GM12878 (cell line): ENCODE measurements at regions not wholly inside any gene's neighbourhood (a gene's known extent, or its start where the extent isn't known, plus 50 kb on each side); places are given as distances from the start of the nearest gene placed in this dataset.

Source experiments
- ATAC-seq: fragments of 200-7000 bp; cut with Tn5 transposase; 3 replicates; pipeline ENCODE4 v1.9.1; 2020; ENCODE audit warnings: mild to moderate bottlenecking, moderate library complexity
- BruUV-seq: library from RNA; stranded (reverse); fragments of 400-500 nt; replicated peaks from 2 replicates; lab custom pipeline; 2021; lab: Mats Ljungman, UMichigan
- CTCF ChIA-PET: fragments of 300-600 bp; sonication (Branson Sonifier 250); formaldehyde crosslinking; extraction: SDS; loops from one replicate; lab custom pipeline; 2021; ENCODE audit warnings: inconsistent platforms; lab: Yijun Ruan, JAX
- POLR2A ChIA-PET: fragments of 350-600 bp; formaldehyde crosslinking; extraction: SDS; loops from one replicate; lab custom pipeline; 2021; ENCODE audit warnings: inconsistent platforms; lab: Charles Lee
- RAD21 ChIA-PET: fragments of 300-600 bp; sonication (Branson Sonifier 250); formaldehyde crosslinking; loops from one replicate; lab custom pipeline; 2023; ENCODE audit warnings: antibody characterized with exemption; ENCODE audit not compliant: unreplicated experiment; lab: Charles Lee
- SMC1A ChIA-PET: fragments of 300-600 bp; sonication (Branson Sonifier 250); formaldehyde crosslinking; loops from one replicate; lab custom pipeline; 2023; ENCODE audit not compliant: unreplicated experiment, uncharacterized antibody; lab: Charles Lee
- DNase-seq: peaks from one replicate; pipeline ENCODE4 v3.0.0-alpha.2; 2011; ENCODE audit warnings: low read depth, low spot score
- FAIRE-seq: peaks from 3 replicates; lab custom pipeline; 2011; peaks lifted over from hg19 to GRCh38; lab: Jason Lieb, UNC
- H2AFZ ChIP-seq: 2 replicates; pipeline ENCODE4 v1.6.0; 2011; ENCODE audit warnings: low read depth, low read length, control low read depth; ENCODE audit not compliant: control insufficient read depth
- H3K27ac ChIP-seq: 2 replicates; pipeline ENCODE4 v1.5.1; 2011; ENCODE audit warnings: control low read depth; ENCODE audit not compliant: control insufficient read depth, insufficient read depth
- H3K27me3 ChIP-seq, 2 experiments: replicated peaks in 1 of 2; 2 replicates each; pipeline versions ENCODE4 v1.6.0 to v1.6.1; 2011; ENCODE audit warnings: low read length in 1 of 2; ENCODE audit not compliant: control insufficient read depth in 2 of 2, insufficient read depth in 2 of 2
- H3K36me3 ChIP-seq, 2 experiments: 2 replicates each; pipeline ENCODE4 v1.5.1; 2011; ENCODE audit warnings: low read length in 1 of 2; ENCODE audit not compliant: control insufficient read depth in 2 of 2, insufficient read depth in 2 of 2
- H3K4me1 ChIP-seq: 2 replicates; pipeline ENCODE4 v1.6.1; 2011; ENCODE audit warnings: mild to moderate bottlenecking, low read length, moderate library complexity, mixed read lengths; ENCODE audit not compliant: control insufficient read depth, insufficient read depth
- H3K4me2 ChIP-seq: 2 replicates; pipeline ENCODE4 v1.6.0; 2011; ENCODE audit warnings: control low read depth; ENCODE audit not compliant: control insufficient read depth, insufficient read depth
- H3K4me3 ChIP-seq: fragments of 200-600 bp; sonication (generic); 2 replicates; pipeline ENCODE4 v1.5.1; 2016
- H3K79me2 ChIP-seq: 2 replicates; pipeline ENCODE4 v1.6.0; 2011; ENCODE audit warnings: low read length; ENCODE audit not compliant: control insufficient read depth, insufficient read depth
- H3K9ac ChIP-seq: 2 replicates; pipeline ENCODE4 v1.8.0; 2011; ENCODE audit warnings: low read length, control low read depth, mixed read lengths; ENCODE audit not compliant: control insufficient read depth, insufficient read depth
- H3K9me3 ChIP-seq: replicated peaks from 3 replicates; pipeline ENCODE4 v1.5.1; 2011; ENCODE audit warnings: mild to moderate bottlenecking, low read length; ENCODE audit not compliant: control insufficient read depth, insufficient read depth
- H4K20me1 ChIP-seq: 2 replicates; pipeline ENCODE4 v1.6.0; 2011; ENCODE audit not compliant: control insufficient read depth, insufficient read depth
- CBX3 ChIP-seq: fragments of 200-600 bp; sonication (generic); IDR thresholded peaks from 2 replicates; pipeline ENCODE4 v1.6.1; 2016; ENCODE audit warnings: low read depth, borderline replicate concordance
- CHD1 ChIP-seq: IDR thresholded peaks from 2 replicates; pipeline ENCODE4 v1.6.1; 2012; ENCODE audit warnings: low read depth, low read length, improper control_type of control experiment
- KDM1A ChIP-seq: fragments of 200-600 bp; sonication (generic); IDR thresholded peaks from 2 replicates; pipeline ENCODE4 v1.6.1; 2016; ENCODE audit warnings: borderline replicate concordance
- MYB ChIP-seq: fragments of 150-350 bp; IDR thresholded peaks from 2 replicates; pipeline ENCODE4 v1.6.1; 2014; ENCODE audit warnings: mild to moderate bottlenecking, low read depth, low read length, borderline replicate concordance
- MYC ChIP-seq: IDR thresholded peaks from 2 replicates; pipeline ENCODE4 v1.6.1; 2011; ENCODE audit warnings: mild to moderate bottlenecking, low read length, moderate library complexity, inconsistent platforms; ENCODE audit not compliant: insufficient read depth, insufficient replicate concordance, insufficient read length, severe bottlenecking
- RBBP5 ChIP-seq: fragments of 200-600 bp; sonication (generic); conservative IDR thresholded peaks from 2 replicates; pipeline ENCODE4 v1.6.1; 2016
- SMAD1 ChIP-seq: fragments of 450-650 bp; IDR thresholded peaks from 2 replicates; pipeline ENCODE4 v1.6.1; 2018; ENCODE audit warnings: mild to moderate bottlenecking, low read depth; ENCODE audit not compliant: partially characterized antibody
- SREBF1 ChIP-seq: IDR thresholded peaks from 2 replicates; pipeline ENCODE4 v1.6.1; 2012; ENCODE audit warnings: mild to moderate bottlenecking, low read length
- ZBED1 ChIP-seq: IDR thresholded peaks from 2 replicates; pipeline ENCODE4 v1.6.1; 2016; ENCODE audit warnings: borderline replicate concordance
- ZNF274 ChIP-seq: IDR thresholded peaks from one replicate; pipeline ENCODE4 v1.8.0; 2011; ENCODE audit not compliant: insufficient read length, insufficient read depth
- ZNF622 ChIP-seq: fragments of 450-650 bp; IDR thresholded peaks from 2 replicates; pipeline ENCODE4 v1.6.1; 2017; ENCODE audit warnings: mild to moderate bottlenecking, inconsistent platforms
- in situ Hi-C: fragments of 300-500 bp; cut with MboI; formaldehyde crosslinking; loops from 9 replicates; pipeline ENCODE4 v1.14.3; 2018; ENCODE audit warnings: mixed read lengths
- intact Hi-C: fragments of 100-400 bp; cut with micrococcal nuclease; formaldehyde crosslinking; loops from one replicate; pipeline ENCODE4 v1.14.2; 2022; ENCODE audit not compliant: unreplicated experiment
- TF ChIP-seq, protein P1 (sequence below): fragments of 450-650 bp; IDR thresholded peaks from 2 replicates; pipeline ENCODE4 v1.6.1; 2017; ENCODE audit warnings: borderline replicate concordance
- TF ChIP-seq, protein P2 (sequence below): IDR thresholded peaks from 2 replicates; pipeline ENCODE4 v1.6.1; 2011; ENCODE audit warnings: borderline replicate concordance, low read depth, mild to moderate bottlenecking, moderate library complexity, low read length; ENCODE audit not compliant: insufficient read depth, poor library complexity, severe bottlenecking
- TF ChIP-seq, protein P3 (sequence below): fragments of 450-650 bp; conservative IDR thresholded peaks from 2 replicates; pipeline ENCODE4 v1.6.1; 2017; ENCODE audit warnings: mild to moderate bottlenecking, moderate library complexity
- TF ChIP-seq, protein P4 (sequence below): fragments of 450-650 bp; IDR thresholded peaks from 2 replicates; pipeline ENCODE4 v1.6.1; 2016; ENCODE audit warnings: mild to moderate bottlenecking
- TF ChIP-seq, protein P5 (sequence below): IDR thresholded peaks from 2 replicates; pipeline ENCODE4 v1.6.1; 2012; ENCODE audit warnings: low read depth, low read length, improper control_type of control experiment

DNA sequence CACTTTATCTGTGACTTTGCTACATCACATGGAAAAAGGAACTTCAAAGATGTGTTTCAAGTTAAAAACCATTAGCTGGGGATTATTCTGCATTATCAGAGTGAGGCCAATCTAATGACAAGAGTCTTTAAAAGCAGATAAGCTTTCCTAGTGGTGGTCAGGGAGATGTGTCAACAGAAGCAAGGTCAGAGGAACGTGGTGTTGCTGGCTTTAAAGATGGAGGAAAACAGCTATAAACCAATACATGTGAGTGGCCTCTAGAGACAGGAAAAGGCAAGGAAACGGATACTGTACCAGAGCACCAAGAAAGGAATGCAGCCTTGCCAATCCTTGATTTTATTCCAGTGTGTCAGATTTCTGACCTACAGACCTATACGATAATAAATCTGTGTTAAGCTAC is 204.2 kb downstream of the TAF11L14 start (continued):
- no peak for TF ChIP-seq SMAD1
- TF ChIP-seq, protein P1, sequence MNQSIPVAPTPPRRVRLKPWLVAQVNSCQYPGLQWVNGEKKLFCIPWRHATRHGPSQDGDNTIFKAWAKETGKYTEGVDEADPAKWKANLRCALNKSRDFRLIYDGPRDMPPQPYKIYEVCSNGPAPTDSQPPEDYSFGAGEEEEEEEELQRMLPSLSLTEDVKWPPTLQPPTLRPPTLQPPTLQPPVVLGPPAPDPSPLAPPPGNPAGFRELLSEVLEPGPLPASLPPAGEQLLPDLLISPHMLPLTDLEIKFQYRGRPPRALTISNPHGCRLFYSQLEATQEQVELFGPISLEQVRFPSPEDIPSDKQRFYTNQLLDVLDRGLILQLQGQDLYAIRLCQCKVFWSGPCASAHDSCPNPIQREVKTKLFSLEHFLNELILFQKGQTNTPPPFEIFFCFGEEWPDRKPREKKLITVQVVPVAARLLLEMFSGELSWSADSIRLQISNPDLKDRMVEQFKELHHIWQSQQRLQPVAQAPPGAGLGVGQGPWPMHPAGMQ, result no peak
- TF ChIP-seq CBX3, result no peak
- no peak for TF ChIP-seq MYB
- TF ChIP-seq, protein P2, sequence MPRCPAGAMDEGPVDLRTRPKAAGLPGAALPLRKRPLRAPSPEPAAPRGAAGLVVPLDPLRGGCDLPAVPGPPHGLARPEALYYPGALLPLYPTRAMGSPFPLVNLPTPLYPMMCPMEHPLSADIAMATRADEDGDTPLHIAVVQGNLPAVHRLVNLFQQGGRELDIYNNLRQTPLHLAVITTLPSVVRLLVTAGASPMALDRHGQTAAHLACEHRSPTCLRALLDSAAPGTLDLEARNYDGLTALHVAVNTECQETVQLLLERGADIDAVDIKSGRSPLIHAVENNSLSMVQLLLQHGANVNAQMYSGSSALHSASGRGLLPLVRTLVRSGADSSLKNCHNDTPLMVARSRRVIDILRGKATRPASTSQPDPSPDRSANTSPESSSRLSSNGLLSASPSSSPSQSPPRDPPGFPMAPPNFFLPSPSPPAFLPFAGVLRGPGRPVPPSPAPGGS, result no peak
- TF ChIP-seq CHD1, result no peak
- TF ChIP-seq, protein P3, sequence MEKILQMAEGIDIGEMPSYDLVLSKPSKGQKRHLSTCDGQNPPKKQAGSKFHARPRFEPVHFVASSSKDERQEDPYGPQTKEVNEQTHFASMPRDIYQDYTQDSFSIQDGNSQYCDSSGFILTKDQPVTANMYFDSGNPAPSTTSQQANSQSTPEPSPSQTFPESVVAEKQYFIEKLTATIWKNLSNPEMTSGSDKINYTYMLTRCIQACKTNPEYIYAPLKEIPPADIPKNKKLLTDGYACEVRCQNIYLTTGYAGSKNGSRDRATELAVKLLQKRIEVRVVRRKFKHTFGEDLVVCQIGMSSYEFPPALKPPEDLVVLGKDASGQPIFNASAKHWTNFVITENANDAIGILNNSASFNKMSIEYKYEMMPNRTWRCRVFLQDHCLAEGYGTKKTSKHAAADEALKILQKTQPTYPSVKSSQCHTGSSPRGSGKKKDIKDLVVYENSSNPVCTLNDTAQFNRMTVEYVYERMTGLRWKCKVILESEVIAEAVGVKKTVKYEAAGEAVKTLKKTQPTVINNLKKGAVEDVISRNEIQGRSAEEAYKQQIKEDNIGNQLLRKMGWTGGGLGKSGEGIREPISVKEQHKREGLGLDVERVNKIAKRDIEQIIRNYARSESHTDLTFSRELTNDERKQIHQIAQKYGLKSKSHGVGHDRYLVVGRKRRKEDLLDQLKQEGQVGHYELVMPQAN, result no peak
- TF ChIP-seq MYC, result no peak
- no peak for TF ChIP-seq ZNF274

DNA sequence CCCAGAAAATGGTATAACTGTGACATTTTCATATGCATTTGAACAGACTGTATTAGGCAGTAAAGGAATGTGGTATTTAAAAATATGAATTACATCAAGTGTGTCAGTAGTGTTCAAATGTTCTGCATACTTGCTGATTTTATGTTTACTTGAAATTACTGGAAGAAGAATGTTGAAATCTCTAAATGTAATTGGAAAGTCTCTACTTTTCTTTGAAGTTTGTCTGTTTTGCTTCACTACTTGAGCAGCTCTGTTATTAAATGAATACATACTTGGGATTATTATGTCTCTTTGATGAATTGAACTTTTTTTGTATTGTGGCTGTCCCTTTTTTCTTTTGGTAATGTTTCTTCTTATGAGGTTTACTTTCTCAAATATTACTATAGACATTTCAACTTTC is 205.6 kb downstream of the TAF11L14 start:
- TF ChIP-seq RBBP5 (no peak), ZNF622 (no peak), ZBED1 (no peak), KDM1A (no peak), SREBF1 (no peak)
- TF ChIP-seq, protein P4, sequence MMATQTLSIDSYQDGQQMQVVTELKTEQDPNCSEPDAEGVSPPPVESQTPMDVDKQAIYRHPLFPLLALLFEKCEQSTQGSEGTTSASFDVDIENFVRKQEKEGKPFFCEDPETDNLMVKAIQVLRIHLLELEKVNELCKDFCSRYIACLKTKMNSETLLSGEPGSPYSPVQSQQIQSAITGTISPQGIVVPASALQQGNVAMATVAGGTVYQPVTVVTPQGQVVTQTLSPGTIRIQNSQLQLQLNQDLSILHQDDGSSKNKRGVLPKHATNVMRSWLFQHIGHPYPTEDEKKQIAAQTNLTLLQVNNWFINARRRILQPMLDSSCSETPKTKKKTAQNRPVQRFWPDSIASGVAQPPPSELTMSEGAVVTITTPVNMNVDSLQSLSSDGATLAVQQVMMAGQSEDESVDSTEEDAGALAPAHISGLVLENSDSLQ, result no peak
- TF ChIP-seq, protein P5, sequence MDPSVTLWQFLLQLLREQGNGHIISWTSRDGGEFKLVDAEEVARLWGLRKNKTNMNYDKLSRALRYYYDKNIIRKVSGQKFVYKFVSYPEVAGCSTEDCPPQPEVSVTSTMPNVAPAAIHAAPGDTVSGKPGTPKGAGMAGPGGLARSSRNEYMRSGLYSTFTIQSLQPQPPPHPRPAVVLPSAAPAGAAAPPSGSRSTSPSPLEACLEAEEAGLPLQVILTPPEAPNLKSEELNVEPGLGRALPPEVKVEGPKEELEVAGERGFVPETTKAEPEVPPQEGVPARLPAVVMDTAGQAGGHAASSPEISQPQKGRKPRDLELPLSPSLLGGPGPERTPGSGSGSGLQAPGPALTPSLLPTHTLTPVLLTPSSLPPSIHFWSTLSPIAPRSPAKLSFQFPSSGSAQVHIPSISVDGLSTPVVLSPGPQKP, result no peak
- in situ Hi-C loops (no loop called here), intact Hi-C loops (no loop called here)
- no peaks in the 10 kb centered on the region for H3K79me2 ChIP-seq
- DNase-seq (no peak), FAIRE-seq (no peak), ATAC-seq (no peak)
- no peak overlapping the region for H3K4me3 ChIP-seq
- ChIA-PET POLR2A (no interaction called here), RAD21 (no interaction called here), SMC1A (no interaction called here), CTCF (no interaction called here)
- H3K27ac ChIP-seq, result no peak overlapping the region
- H4K20me1 ChIP-seq, result no peaks in the 10 kb centered on the region
- no peak overlapping the region for H3K4me2 ChIP-seq
- no peaks in the 10 kb centered on the region for H3K9me3 ChIP-seq
- no peaks in the 10 kb centered on the region for H3K27me3 ChIP-seq
- H3K36me3 ChIP-seq, result no peaks in the 10 kb centered on the region
- no peak overlapping the region for H3K9ac ChIP-seq
- no peaks in the 10 kb centered on the region for H3K4me1 ChIP-seq
- no peak overlapping the region for H2AFZ ChIP-seq
- BruUV-seq, result no TSS peak
